Vagina (tissue), 2 donors: ENCODE measurements at regions not wholly inside any gene's neighbourhood (a gene's known extent, or its start where the extent isn't known, plus 50 kb on each side); places are given as distances from the start of the nearest gene placed in this dataset.

Experiments used
- CTCF ChIP-seq, 3 experiments: fragments of 450-650 bp in 2 of 3; fragments of 200-600 bp in 1 of 3; sonication (generic) in 1 of 3; IDR thresholded peaks; one replicate each; pipeline ENCODE4 v1.5.1; 2017 to 2019; ENCODE audit warnings: antibody characterized with exemption in 3 of 3, mild to moderate bottlenecking in 2 of 3, moderate library complexity in 2 of 3
- POLR2A ChIP-seq, 2 donors: fragments of 450-650 bp; IDR thresholded peaks; one replicate each; pipeline ENCODE4 v1.6.1; 2017; ENCODE audit warnings: antibody characterized with exemption in 2 of 2, mild to moderate bottlenecking in 2 of 2, moderate library complexity in 2 of 2
- POLR2AphosphoS5 ChIP-seq, 2 donors: sonication (generic); formaldehyde crosslinking; IDR thresholded peaks; one replicate each; pipeline ENCODE4 v1.9.0; 2017; ENCODE audit warnings: antibody characterized with exemption in 2 of 2, mild to moderate bottlenecking in 2 of 2, low read depth in 1 of 2; ENCODE audit not compliant: insufficient read depth in 1 of 2

GRCh38 chr13:111969551-111970135 lies 97.3 kb upstream of the SOX1 start:
- no peak for TF ChIP-seq POLR2A (IDR thresholded peaks at IDR 0.05)
- TF ChIP-seq CTCF (IDR thresholded peaks at IDR 0.05) = no peak
- TF ChIP-seq POLR2AphosphoS5 (IDR thresholded peaks at IDR 0.05; ENCODE audit: insufficient read depth in 1 of 2, low read depth in 1 of 2) = no peak
